NT2/D1 (cell line): ENCODE measurements at regions not wholly inside any gene's neighbourhood (a gene's known extent, or its start where the extent isn't known, plus 50 kb on each side); places are given as distances from the start of the nearest gene placed in this dataset.

Experiments
- YY1 ChIP-seq: IDR thresholded peaks from 2 replicates; pipeline ENCODE4 v1.6.1; 2011; ENCODE audit not compliant: insufficient read length, insufficient read depth
- ZNF274 ChIP-seq: IDR thresholded peaks from 2 replicates; pipeline ENCODE4 v1.6.1; 2011; ENCODE audit warnings: mild to moderate bottlenecking, low read depth, low read length

DNA sequence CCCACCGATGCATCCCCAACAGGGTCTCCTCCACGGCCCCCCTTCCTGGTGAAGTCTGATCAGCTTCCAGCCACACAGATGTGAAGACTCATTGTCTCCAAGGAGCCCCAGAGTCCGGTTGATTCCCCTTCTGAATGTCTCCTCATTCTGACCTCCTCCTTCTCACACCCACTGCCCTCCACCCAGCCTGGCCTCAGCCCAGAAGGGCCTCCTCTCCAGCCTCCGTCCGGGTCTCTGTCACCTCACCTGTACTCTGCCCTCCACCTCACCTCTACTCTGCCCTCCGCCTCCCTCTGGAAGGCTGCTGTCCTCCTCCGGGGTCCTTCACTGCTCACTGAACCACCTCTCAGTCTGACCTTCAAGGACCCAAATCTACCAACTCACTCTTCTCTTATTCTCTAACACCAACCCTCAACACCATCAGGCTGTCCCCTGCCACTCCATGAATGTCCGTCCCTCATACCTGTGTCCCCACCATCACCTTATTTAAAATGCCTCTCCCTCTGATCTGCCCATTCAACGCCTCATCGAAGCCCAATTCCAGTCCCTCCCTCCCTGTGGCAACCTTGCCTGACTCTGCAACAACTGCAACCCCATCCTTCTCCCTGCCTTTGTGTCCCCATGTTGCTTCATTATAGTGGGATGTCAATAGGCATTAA, 201.2 kb downstream of the TOMM20 start:
- TF ChIP-seq ZNF274 (no peak), YY1 (no peak)
